H1 (cell line): ENCODE measurements at regions not wholly inside any gene's neighbourhood (a gene's known extent, or its start where the extent isn't known, plus 50 kb on each side); places are given as distances from the start of the nearest gene placed in this dataset.

ENCODE experiments used
- CTCF ChIA-PET: fragments of 300-600 bp; sonication (Branson Sonifier 250); formaldehyde crosslinking; loops from one replicate; lab custom pipeline; 2021; ENCODE audit not compliant: partially characterized antibody; lab: Charles Lee
- POLR2A ChIA-PET: fragments of 300-600 bp; sonication (Branson Sonifier 250); formaldehyde crosslinking; loops from one replicate; lab custom pipeline; 2021; ENCODE audit warnings: inconsistent platforms; ENCODE audit not compliant: partially characterized antibody; lab: Charles Lee
- DNase-seq, 2 experiments: peaks; one replicate each; pipeline versions ENCODE4 v3.0.0 to v3.0.0-alpha.2; 2010 to 2022; ENCODE audit warnings: low spot score in 2 of 2, low read depth in 1 of 2, mixed read lengths in 1 of 2
- FAIRE-seq: peaks from 2 replicates; lab custom pipeline; 2011; peaks lifted over from hg19 to GRCh38; lab: Jason Lieb, UNC
- H2AFZ ChIP-seq: 2 replicates; pipeline ENCODE4 v1.8.1; 2012; ENCODE audit warnings: low read length, inconsistent platforms
- H2AK5ac ChIP-seq: 2 replicates; pipeline ENCODE4 v1.6.1; 2013; ENCODE audit warnings: low read depth, low read length
- H2BK120ac ChIP-seq: replicated peaks from 2 replicates; pipeline ENCODE3; 2013; ENCODE audit warnings: low read depth, low read length, inconsistent platforms
- H2BK12ac ChIP-seq: 2 replicates; pipeline ENCODE4 v1.6.1; 2013; ENCODE audit warnings: low read depth, low read length
- H2BK15ac ChIP-seq: 2 replicates; pipeline ENCODE4 v1.6.1; 2013; ENCODE audit warnings: low read length
- H2BK20ac ChIP-seq: 2 replicates; pipeline ENCODE4 v1.6.1; 2013; ENCODE audit warnings: low read length
- H2BK5ac ChIP-seq: 2 replicates; pipeline ENCODE4 v1.6.1; 2013; ENCODE audit warnings: low read depth, low read length
- H3K14ac ChIP-seq: 2 replicates; pipeline ENCODE4 v1.6.1; 2013; ENCODE audit warnings: inconsistent platforms; ENCODE audit not compliant: insufficient read length
- H3K18ac ChIP-seq: 2 replicates; pipeline ENCODE4 v1.6.1; 2013; ENCODE audit warnings: low read length; ENCODE audit errors: extremely low read depth
- H3K23ac ChIP-seq: 2 replicates; pipeline ENCODE4 v1.6.1; 2013; ENCODE audit warnings: inconsistent platforms; ENCODE audit not compliant: insufficient read length
- H3K23me2 ChIP-seq: 2 replicates; pipeline ENCODE4 v1.6.1; 2013; ENCODE audit warnings: low read depth, low read length
- H3K27ac ChIP-seq: 2 replicates; pipeline ENCODE4 v1.6.1; 2011; ENCODE audit warnings: low read depth, low read length, inconsistent platforms
- H3K27me3 ChIP-seq, 4 experiments: replicated peaks in 1 of 4; 1 replicate in 1 of 4; 2 replicates in 3 of 4; pipeline versions ENCODE4 v1.6.1 to v1.8.1; 2011 to 2013; ENCODE audit warnings: low read length in 3 of 4, mild to moderate bottlenecking in 3 of 4, inconsistent platforms in 2 of 4, mixed read lengths in 2 of 4, moderate library complexity in 1 of 4; ENCODE audit not compliant: control insufficient read depth in 3 of 4, insufficient read depth in 3 of 4; ENCODE audit errors: extremely low read depth in 1 of 4
- H3K36me3 ChIP-seq, 4 experiments: 2 replicates each; pipeline versions ENCODE4 v1.6.1 to v1.8.1; 2011 to 2013; ENCODE audit warnings: mild to moderate bottlenecking in 4 of 4, low read length in 3 of 4, moderate library complexity in 2 of 4, control low read depth in 1 of 4, inconsistent platforms in 1 of 4; ENCODE audit not compliant: insufficient read depth in 4 of 4, control insufficient read depth in 2 of 4
- H3K4ac ChIP-seq: replicated peaks from 2 replicates; pipeline ENCODE3; 2013; ENCODE audit warnings: low read length, low read depth, mixed read lengths, inconsistent platforms; ENCODE audit not compliant: insufficient read length
- H3K4me1 ChIP-seq, 4 experiments: replicated peaks in 1 of 4; 1 replicate in 1 of 4; 2 replicates in 3 of 4; pipeline versions ENCODE4 v1.6.1 to v1.8.1; 2011 to 2013; ENCODE audit warnings: low read length in 3 of 4, inconsistent platforms in 2 of 4, mixed read lengths in 1 of 4; ENCODE audit not compliant: insufficient read depth in 4 of 4, control insufficient read depth in 3 of 4
- H3K4me2 ChIP-seq, 2 experiments: 2 replicates each; pipeline versions ENCODE4 v1.6.1 to v1.8.1; 2011 to 2013; ENCODE audit warnings: low read depth in 2 of 2, low read length in 2 of 2, control low read depth in 1 of 2, inconsistent platforms in 1 of 2, mild to moderate bottlenecking in 1 of 2; ENCODE audit not compliant: insufficient read depth in 1 of 2
- H3K4me3 ChIP-seq, 4 experiments: fragments of 200-600, 300-600 bp in 1 of 4; sonication (generic), shearing (Covaris generic), sonication (Bioruptor Twin) in 1 of 4; 2 replicates each; pipeline versions ENCODE4 v1.5.1 to v1.8.1; 2011 to 2016; ENCODE audit warnings: low read length in 4 of 4, low read depth in 3 of 4, control low read depth in 2 of 4, inconsistent platforms in 2 of 4, mild to moderate bottlenecking in 2 of 4, mixed read lengths in 1 of 4, moderate library complexity in 1 of 4; ENCODE audit not compliant: insufficient read depth in 2 of 4; ENCODE audit errors: extremely low read depth in 1 of 4
- H3K56ac ChIP-seq: replicated peaks from 2 replicates; pipeline ENCODE3; 2013; ENCODE audit warnings: low read depth, mild to moderate bottlenecking, mixed read lengths, low read length, inconsistent platforms; ENCODE audit not compliant: insufficient read length
- H3K79me1 ChIP-seq: 2 replicates; pipeline ENCODE4 v1.6.1; 2013; ENCODE audit warnings: low read depth, low read length, control low read depth
- H3K79me2 ChIP-seq, 2 experiments: 2 replicates each; pipeline versions ENCODE4 v1.6.1 to v1.8.1; 2012 to 2013; ENCODE audit warnings: low read length in 2 of 2, mild to moderate bottlenecking in 2 of 2, inconsistent platforms in 1 of 2; ENCODE audit not compliant: insufficient read depth in 2 of 2, control insufficient read depth in 1 of 2
- H3K9ac ChIP-seq, 4 experiments: replicated peaks in 1 of 4; 1 replicate in 1 of 4; 2 replicates in 3 of 4; pipeline versions ENCODE4 v1.6.1 to v1.8.1; 2011 to 2013; ENCODE audit warnings: low read depth in 3 of 4, low read length in 3 of 4, control low read depth in 2 of 4, mild to moderate bottlenecking in 2 of 4, moderate library complexity in 2 of 4, inconsistent platforms in 1 of 4; ENCODE audit errors: extremely low read depth in 1 of 4
- H3K9me3 ChIP-seq, 2 experiments: 2 replicates each; pipeline versions ENCODE4 v1.6.1 to v1.8.1; 2012 to 2013; ENCODE audit warnings: mild to moderate bottlenecking in 2 of 2, moderate library complexity in 2 of 2, control low read depth in 1 of 2, inconsistent platforms in 1 of 2, low read depth in 1 of 2, low read length in 1 of 2, mixed read lengths in 1 of 2; ENCODE audit not compliant: insufficient read depth in 2 of 2
- H4K20me1 ChIP-seq, 2 experiments: replicated peaks in 1 of 2; 2 replicates each; pipeline versions ENCODE3 to v1.8.1; 2011 to 2013; ENCODE audit warnings: inconsistent platforms in 2 of 2, low read length in 2 of 2, mild to moderate bottlenecking in 1 of 2; ENCODE audit not compliant: insufficient read depth in 2 of 2, control insufficient read depth in 1 of 2
- H4K5ac ChIP-seq: 2 replicates; pipeline ENCODE4 v1.6.1; 2013; ENCODE audit warnings: low read length, low read depth, mixed read lengths, inconsistent platforms; ENCODE audit not compliant: insufficient read length
- H4K8ac ChIP-seq: 2 replicates; pipeline ENCODE4 v1.8.0; 2013; ENCODE audit warnings: mild to moderate bottlenecking, moderate library complexity, low read length, inconsistent platforms; ENCODE audit not compliant: insufficient read depth; ENCODE audit errors: extremely low read depth
- H4K91ac ChIP-seq: replicated peaks from 2 replicates; pipeline ENCODE3; 2013; ENCODE audit warnings: low read length, mixed read lengths, inconsistent platforms; ENCODE audit not compliant: insufficient read length
- CBX5 ChIP-seq: fragments of 300-800, 300-1000 bp; sonication (generic); IDR thresholded peaks from 2 replicates; pipeline ENCODE4 v1.7.1; 2016; ENCODE audit warnings: antibody characterized with exemption, low read length, low read depth
- CEBPB ChIP-seq: IDR thresholded peaks from 2 replicates; pipeline ENCODE4 v1.6.1; 2012; ENCODE audit warnings: low read depth, low read length
- GABPA ChIP-seq: IDR thresholded peaks from 2 replicates; pipeline ENCODE4 v1.6.1; 2011; ENCODE audit warnings: mild to moderate bottlenecking, low read length, moderate library complexity, borderline replicate concordance; ENCODE audit not compliant: insufficient read depth
- JUN ChIP-seq: IDR thresholded peaks from 2 replicates; pipeline ENCODE4 v1.6.1; 2011; ENCODE audit warnings: low read depth, mild to moderate bottlenecking, improper control_type of control experiment, low read length
- JUND ChIP-seq: IDR thresholded peaks from 2 replicates; pipeline ENCODE4 v1.6.1; 2011; ENCODE audit warnings: mild to moderate bottlenecking, improper control_type of control experiment, low read length
- MAFK ChIP-seq: IDR thresholded peaks from 2 replicates; pipeline ENCODE4 v1.6.1; 2012; ENCODE audit warnings: low read depth, mild to moderate bottlenecking, improper control_type of control experiment, low read length
- SP1 ChIP-seq: IDR thresholded peaks from 2 replicates; pipeline ENCODE4 v1.6.1; 2011; ENCODE audit warnings: low read depth, low read length
- SP2 ChIP-seq: IDR thresholded peaks from 2 replicates; pipeline ENCODE4 v1.6.1; 2012; ENCODE audit warnings: mild to moderate bottlenecking, low read length, inconsistent platforms
- TBP ChIP-seq: IDR thresholded peaks from 2 replicates; pipeline ENCODE4 v1.6.1; 2011; ENCODE audit warnings: low read depth, low read length, improper control_type of control experiment
- WGBS, 2 experiments: shearing (Covaris generic) in 1 of 2; methylation state at CpG; one replicate each; pipeline versions ENCODE4 v1.1.6 to v1.1.7; 2013 to 2015; ENCODE audit warnings: low lambda C conversion rate in 2 of 2, mixed read lengths in 2 of 2, inconsistent platforms in 1 of 2, low coverage in 1 of 2, missing lambda C conversion rate in 1 of 2; ENCODE audit not compliant: insufficient replicate concordance in 2 of 2, insufficient coverage in 1 of 2, insufficient read length in 1 of 2; ENCODE audit errors: extremely low coverage in 1 of 2, missing lambda C conversion rate in 1 of 2; 5-methylcytosine and 5-hydroxymethylcytosine counted together
- TF ChIP-seq, protein P1 (sequence below): IDR thresholded peaks from 2 replicates; pipeline ENCODE4 v1.6.1; 2012; ENCODE audit warnings: inconsistent platforms
- TF ChIP-seq, protein P2 (sequence below): IDR thresholded peaks from 2 replicates; pipeline ENCODE4 v1.6.1; 2012; ENCODE audit warnings: low read length, inconsistent platforms
- TF ChIP-seq, protein P3 (sequence below): IDR thresholded peaks from 2 replicates; pipeline ENCODE4 v1.6.1; 2011; ENCODE audit warnings: low read depth, mild to moderate bottlenecking, low read length; ENCODE audit not compliant: insufficient read depth

DNA sequence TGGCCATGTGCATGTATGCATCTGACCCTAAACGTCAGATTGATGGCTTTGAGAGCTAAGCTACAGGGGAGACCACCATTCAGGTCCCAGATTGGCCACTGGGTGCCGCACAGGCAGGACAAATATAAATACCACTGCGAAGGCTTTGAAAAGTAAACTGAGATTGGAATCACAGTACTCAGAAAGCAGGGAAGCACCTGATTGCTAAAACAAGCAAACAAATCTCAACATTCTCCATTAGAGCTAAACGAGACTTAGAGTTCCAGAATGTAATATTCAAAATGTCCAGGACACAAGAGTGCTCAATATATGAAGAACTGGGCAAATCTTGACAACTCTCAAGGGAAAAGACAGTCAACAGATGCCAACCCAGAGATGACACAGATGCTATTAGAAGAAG is 61.0 kb upstream of the GFPT2 start:
- Histone ChIP-seq H2BK12ac (no peak overlapping the region), H4K8ac (no peak overlapping the region), H2AK5ac (no peak overlapping the region), H3K56ac (no peak overlapping the region), H2BK20ac (no peak overlapping the region), H2BK120ac (no peak overlapping the region), H3K4me3 (no peak overlapping the region), H3K4me1 (no peaks in the 10 kb centered on the region), H3K9ac (no peak overlapping the region)
- ChIA-PET POLR2A (no interaction called here), CTCF (no interaction called here)
- FAIRE-seq: no peak
- no peak for DNase-seq
- TF ChIP-seq CEBPB (no peak), CBX5 (no peak), GABPA (no peak), SP2 (no peak), SP1 (no peak), JUND (no peak), MAFK (no peak), JUN (no peak), TBP (no peak)
- TF ChIP-seq, protein P1, sequence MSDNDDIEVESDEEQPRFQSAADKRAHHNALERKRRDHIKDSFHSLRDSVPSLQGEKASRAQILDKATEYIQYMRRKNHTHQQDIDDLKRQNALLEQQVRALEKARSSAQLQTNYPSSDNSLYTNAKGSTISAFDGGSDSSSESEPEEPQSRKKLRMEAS: no peak
- TF ChIP-seq, protein P2, sequence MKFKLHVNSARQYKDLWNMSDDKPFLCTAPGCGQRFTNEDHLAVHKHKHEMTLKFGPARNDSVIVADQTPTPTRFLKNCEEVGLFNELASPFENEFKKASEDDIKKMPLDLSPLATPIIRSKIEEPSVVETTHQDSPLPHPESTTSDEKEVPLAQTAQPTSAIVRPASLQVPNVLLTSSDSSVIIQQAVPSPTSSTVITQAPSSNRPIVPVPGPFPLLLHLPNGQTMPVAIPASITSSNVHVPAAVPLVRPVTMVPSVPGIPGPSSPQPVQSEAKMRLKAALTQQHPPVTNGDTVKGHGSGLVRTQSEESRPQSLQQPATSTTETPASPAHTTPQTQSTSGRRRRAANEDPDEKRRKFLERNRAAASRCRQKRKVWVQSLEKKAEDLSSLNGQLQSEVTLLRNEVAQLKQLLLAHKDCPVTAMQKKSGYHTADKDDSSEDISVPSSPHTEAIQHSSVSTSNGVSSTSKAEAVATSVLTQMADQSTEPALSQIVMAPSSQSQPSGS: no peak
- TF ChIP-seq, protein P3, sequence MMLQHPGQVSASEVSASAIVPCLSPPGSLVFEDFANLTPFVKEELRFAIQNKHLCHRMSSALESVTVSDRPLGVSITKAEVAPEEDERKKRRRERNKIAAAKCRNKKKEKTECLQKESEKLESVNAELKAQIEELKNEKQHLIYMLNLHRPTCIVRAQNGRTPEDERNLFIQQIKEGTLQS: no peak
- TF ChIP-seq, all 59 proteins: peak for 0
- Histone ChIP-seq H2AFZ (no peak overlapping the region), H3K79me1 (no peaks in the 10 kb centered on the region), H4K91ac (no peak overlapping the region), H3K23me2 (no peaks in the 10 kb centered on the region), H3K14ac (no peak overlapping the region), H2BK15ac (no peak overlapping the region), H3K79me2 (no peaks in the 10 kb centered on the region), H4K20me1 (no peaks in the 10 kb centered on the region), H3K27ac (no peak overlapping the region), H3K4me2 (no peak overlapping the region), H3K36me3 (no peaks in the 10 kb centered on the region), H3K9me3 (no peaks in the 10 kb centered on the region), H4K5ac (no peak overlapping the region), H3K18ac (no peak overlapping the region), H3K27me3 (no peaks in the 10 kb centered on the region), H2BK5ac (no peak overlapping the region), H3K23ac (no peak overlapping the region), H3K4ac (no peak overlapping the region)
- WGBS, 2 experiments: 90% methylated on average over 4 of the region's 4 CpGs; no CpG with 5 or more reads in 1 of the 2 experiments
